Adrenal gland (tissue), 9 donors: ENCODE measurements at regions not wholly inside any gene's neighbourhood (a gene's known extent, or its start where the extent isn't known, plus 50 kb on each side); places are given as distances from the start of the nearest gene placed in this dataset.
"Not testable (repeated sequence)": the region's sequence is repeated elsewhere in the genome, so short reads cannot be mapped to it uniquely, and the experiment has no call there.

Experiments
- DNase-seq, 7 donors: peaks; one replicate each; pipeline ENCODE4 v3.0.0-alpha.2; 2019 to 2020
- H3K27ac ChIP-seq, 5 donors: fragments of 200-600 bp; sonication (generic) in 4 of 5; 1 replicate in 3 of 5; 2 replicates in 2 of 5; pipeline versions ENCODE4 v1.5.1 to v1.8.0; 2016 to 2020; ENCODE audit warnings: mild to moderate bottlenecking in 1 of 5
- H3K27me3 ChIP-seq: fragments of 200-600 bp; 2 replicates; pipeline ENCODE4 v1.8.0; 2021
- H3K36me3 ChIP-seq, 2 donors: fragments of 200-600 bp; replicated peaks in 1 of 2; 1 replicate in 1 of 2; 2 replicates in 1 of 2; pipeline versions ENCODE4 v1.5.1 to v1.8.0; 2018 to 2022
- H3K4me1 ChIP-seq, 2 donors: fragments of 200-600 bp; replicated peaks in 1 of 2; 1 replicate in 1 of 2; 2 replicates in 1 of 2; pipeline versions ENCODE4 v1.5.1 to v1.8.0; 2018 to 2021
- H3K4me3 ChIP-seq, 4 donors: fragments of 200-600 bp; sonication (generic) in 3 of 4; one replicate each; pipeline ENCODE4 v1.5.1; 2016 to 2018
- H3K9me3 ChIP-seq, 3 donors: fragments of 200-600 bp; sonication (generic) in 1 of 3; replicated peaks in 1 of 3; 1 replicate in 2 of 3; 2 replicates in 1 of 3; pipeline versions ENCODE4 v1.5.1 to v1.8.0; 2016 to 2021
- POLR2A ChIP-seq, 2 donors: fragments of 450-650 bp; IDR thresholded peaks; one replicate each; pipeline ENCODE4 v1.6.1; 2017; ENCODE audit warnings: antibody characterized with exemption in 2 of 2, mild to moderate bottlenecking in 2 of 2, moderate library complexity in 1 of 2
- WGBS, 4 donors: extraction: QIAGEN DNeasy Blood & Tissue Kit in 2 of 4; methylation state at CpG; one replicate each; pipeline versions ENCODE4 v1.1.5 to v1.1.7; 2013 to 2017; 5-methylcytosine and 5-hydroxymethylcytosine counted together
- intact Hi-C, 2 donors: fragments of 100-400 bp; cut with DNase I; formaldehyde crosslinking; loops; one replicate each; pipeline versions ENCODE4 v1.14.1 to v1.15.0; 2022 to 2023
- TF ChIP-seq, protein P1 (sequence below), 6 experiments: fragments of 450-650 bp in 4 of 6; fragments of 200-600 bp in 2 of 6; sonication (generic) in 1 of 6; IDR thresholded peaks; 1 replicate in 5 of 6; 2 replicates in 1 of 6; pipeline versions ENCODE4 v1.5.1 to v1.8.0; 2016 to 2021; ENCODE audit warnings: antibody characterized with exemption in 6 of 6, mild to moderate bottlenecking in 2 of 6, moderate library complexity in 1 of 6
- donor health status: healthy with polysubstance abuse.
- donor health status: Bipolar disorder and iron deficiency.
- donor health status: DM: yes; HTN: yes; CAD: no.
- donor health status: DM: no; HTN: no; CAD: no.
- donor health status: DM: no; HTN: no; CAD: no.

DNA sequence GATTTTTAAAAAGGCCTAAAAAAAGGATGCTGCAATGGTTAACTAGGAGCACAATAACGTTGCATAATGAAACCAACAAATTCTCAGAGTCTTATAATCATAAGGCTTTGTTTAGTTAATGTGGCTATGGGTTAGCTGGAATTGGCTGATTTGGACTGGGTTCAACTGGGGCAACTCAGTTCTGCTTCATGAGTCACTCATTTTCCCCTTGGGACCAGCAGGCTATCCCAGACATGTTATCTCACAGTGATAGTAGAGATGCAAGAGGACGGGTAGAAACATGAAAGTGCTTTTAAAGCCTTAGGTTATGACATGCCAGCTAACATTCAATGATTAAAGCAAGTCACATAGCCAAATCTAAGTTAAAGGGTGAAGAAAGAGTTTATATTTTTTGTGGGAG is 189.2 kb upstream of the GK2 start:
- H3K4me3 ChIP-seq, result no peak overlapping the region
- no peaks in the 10 kb centered on the region for H3K36me3 ChIP-seq
- 42 to 54% (median 45%) methylated on average over 2 of the region's 2 CpGs for WGBS, 4 donors
- TF ChIP-seq, protein P1, sequence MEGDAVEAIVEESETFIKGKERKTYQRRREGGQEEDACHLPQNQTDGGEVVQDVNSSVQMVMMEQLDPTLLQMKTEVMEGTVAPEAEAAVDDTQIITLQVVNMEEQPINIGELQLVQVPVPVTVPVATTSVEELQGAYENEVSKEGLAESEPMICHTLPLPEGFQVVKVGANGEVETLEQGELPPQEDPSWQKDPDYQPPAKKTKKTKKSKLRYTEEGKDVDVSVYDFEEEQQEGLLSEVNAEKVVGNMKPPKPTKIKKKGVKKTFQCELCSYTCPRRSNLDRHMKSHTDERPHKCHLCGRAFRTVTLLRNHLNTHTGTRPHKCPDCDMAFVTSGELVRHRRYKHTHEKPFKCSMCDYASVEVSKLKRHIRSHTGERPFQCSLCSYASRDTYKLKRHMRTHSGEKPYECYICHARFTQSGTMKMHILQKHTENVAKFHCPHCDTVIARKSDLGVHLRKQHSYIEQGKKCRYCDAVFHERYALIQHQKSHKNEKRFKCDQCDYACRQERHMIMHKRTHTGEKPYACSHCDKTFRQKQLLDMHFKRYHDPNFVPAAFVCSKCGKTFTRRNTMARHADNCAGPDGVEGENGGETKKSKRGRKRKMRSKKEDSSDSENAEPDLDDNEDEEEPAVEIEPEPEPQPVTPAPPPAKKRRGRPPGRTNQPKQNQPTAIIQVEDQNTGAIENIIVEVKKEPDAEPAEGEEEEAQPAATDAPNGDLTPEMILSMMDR (IDR thresholded peaks at IDR 0.05), result no peak
- no peak for TF ChIP-seq POLR2A (IDR thresholded peaks at IDR 0.05)
- no peak overlapping the region for H3K27ac ChIP-seq
- H3K27me3 ChIP-seq, result no peaks in the 10 kb centered on the region
- no peaks in the 10 kb centered on the region for H3K9me3 ChIP-seq
- DNase-seq, result peak in 2 of 7 donors; percentile 4 to 32
- intact Hi-C loops, result no loop called here
- H3K4me1 ChIP-seq, result no peaks in the 10 kb centered on the region

DNA sequence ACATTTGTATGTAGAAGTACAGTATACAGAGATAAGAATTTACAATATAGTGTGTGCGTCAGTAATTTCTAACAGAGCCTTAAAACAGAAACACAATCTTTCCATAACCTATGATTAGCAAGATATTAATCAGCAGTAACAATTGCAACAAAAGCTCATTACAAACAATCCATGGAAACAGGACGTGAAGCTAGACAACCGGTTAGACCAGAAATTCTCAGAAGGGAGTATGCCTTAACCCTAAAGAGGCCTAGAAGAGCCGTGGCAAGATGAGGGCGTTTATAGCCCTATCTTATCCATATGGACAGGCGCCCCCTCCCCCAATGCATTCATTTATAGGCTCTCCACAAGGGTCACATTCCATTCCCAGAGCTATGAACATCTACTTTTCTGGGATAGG is 184.2 kb upstream of the GK2 start:
- H3K36me3 ChIP-seq, H3K9me3 ChIP-seq, H3K4me3 ChIP-seq, intact Hi-C loops, DNase-seq, H3K27me3 ChIP-seq, H3K27ac ChIP-seq, H3K4me1 ChIP-seq: not testable (repeated sequence)
- 69 to 84% (median 72%) methylated on average over 5 to 6 of the region's 6 CpGs for WGBS, 4 donors

DNA sequence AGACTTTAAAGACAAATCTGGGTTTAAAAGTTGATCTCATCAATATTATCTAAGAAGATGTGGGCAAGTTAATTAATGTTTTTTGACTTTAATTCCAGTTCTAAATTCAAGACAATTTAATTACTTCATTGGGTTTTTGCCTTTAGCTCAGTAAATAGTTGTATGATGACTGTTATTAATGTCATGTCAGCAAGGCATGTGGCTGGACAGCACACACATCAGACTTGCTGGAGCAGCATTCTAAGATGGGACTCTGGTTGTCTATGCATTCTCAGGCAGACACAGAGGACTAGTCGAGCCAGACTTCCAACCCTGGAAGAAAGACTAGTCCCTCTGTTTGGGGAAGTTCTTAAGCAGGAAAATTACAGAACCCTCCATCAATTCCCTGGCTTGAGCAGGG is 180.7 kb upstream of the GK2 start:
- no peaks in the 10 kb centered on the region for H3K9me3 ChIP-seq
- intact Hi-C loops, result no loop called here
- no peak for TF ChIP-seq POLR2A (IDR thresholded peaks at IDR 0.05)
- TF ChIP-seq, protein P1 (IDR thresholded peaks at IDR 0.05), result no peak
- no peaks in the 10 kb centered on the region for H3K4me1 ChIP-seq
- H3K27ac ChIP-seq, result no peak overlapping the region
- H3K27me3 ChIP-seq, result no peaks in the 10 kb centered on the region
- WGBS, 4 donors, result 45 to 61% (median 52%) methylated on average over 1 of the region's 1 CpG
- H3K36me3 ChIP-seq, result no peaks in the 10 kb centered on the region
- no peak for DNase-seq
- no peak overlapping the region for H3K4me3 ChIP-seq

DNA sequence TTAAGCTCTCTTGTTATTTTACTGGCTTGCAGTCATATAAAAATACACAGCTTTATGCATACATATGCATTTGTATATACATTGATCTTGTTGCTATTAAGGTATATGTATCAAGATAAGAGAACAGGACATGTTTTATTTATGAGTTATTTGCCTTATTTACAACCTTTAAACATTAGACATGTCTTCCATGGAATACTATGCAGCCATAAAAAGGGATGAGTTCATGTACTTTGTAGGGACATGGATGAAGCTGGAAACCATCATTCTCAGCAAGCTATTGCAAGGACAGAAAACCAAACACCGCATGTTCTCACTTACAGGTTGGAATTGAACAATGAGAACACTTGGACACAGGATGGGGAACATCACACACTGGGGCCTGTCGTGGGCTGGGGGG is 179.2 kb upstream of the GK2 start:
- H3K4me1 ChIP-seq, DNase-seq, intact Hi-C loops, H3K4me3 ChIP-seq, H3K27ac ChIP-seq, H3K27me3 ChIP-seq, H3K9me3 ChIP-seq, H3K36me3 ChIP-seq: not testable (repeated sequence)
- WGBS, 4 donors, result 83 to 91% (median 86%) methylated on average over 2 of the region's 2 CpGs

DNA sequence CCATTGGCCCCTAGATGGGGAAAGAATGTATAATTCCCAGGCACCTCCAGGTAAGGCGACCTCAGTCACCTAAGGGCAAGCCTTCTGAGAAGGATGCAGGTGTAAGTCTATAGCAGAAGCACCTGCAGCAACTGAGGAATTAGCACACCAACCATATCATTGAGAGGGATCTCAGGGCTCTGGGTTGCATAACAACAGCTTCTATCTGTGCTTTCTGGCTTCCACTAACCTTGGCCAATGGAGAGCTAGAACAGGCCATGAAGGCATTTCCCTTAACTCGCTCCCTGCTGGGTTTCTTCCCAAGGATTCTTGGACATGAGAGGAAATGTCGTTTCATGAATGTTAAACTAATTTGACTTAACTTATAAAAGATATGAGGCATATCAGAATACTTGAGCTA is 177.8 kb upstream of the GK2 start:
- intact Hi-C loops, result no loop called here
- Histone ChIP-seq H3K36me3 (no peaks in the 10 kb centered on the region), H3K4me1 (no peaks in the 10 kb centered on the region), H3K27me3 (no peaks in the 10 kb centered on the region), H3K9me3 (no peaks in the 10 kb centered on the region), H3K27ac (no peak overlapping the region), H3K4me3 (no peak overlapping the region)
- TF ChIP-seq POLR2A (IDR thresholded peaks at IDR 0.05), result no peak
- TF ChIP-seq, protein P1 (IDR thresholded peaks at IDR 0.05), result no peak
- DNase-seq, result no peak
- WGBS, 4 donors, result 70 to 78% (median 75%) methylated on average over 3 of the region's 3 CpGs
